Astrocyte (in vitro differentiated cells and primary cell): ENCODE measurements at regions not wholly inside any gene's neighbourhood (a gene's known extent, or its start where the extent isn't known, plus 50 kb on each side); places are given as distances from the start of the nearest gene placed in this dataset.

Source experiments
- EZH2 ChIP-seq: IDR thresholded peaks from 2 replicates; pipeline ENCODE4 v1.6.1; 2012; ENCODE audit warnings: mild to moderate bottlenecking, low read length, inconsistent platforms; ENCODE audit not compliant: insufficient read depth
- TF ChIP-seq, protein P1 (sequence below): IDR thresholded peaks from 2 replicates; pipeline ENCODE4 v1.5.1; 2011; ENCODE audit warnings: low read depth, mild to moderate bottlenecking, inconsistent platforms, low read length, moderate library complexity; ENCODE audit not compliant: insufficient read depth

DNA sequence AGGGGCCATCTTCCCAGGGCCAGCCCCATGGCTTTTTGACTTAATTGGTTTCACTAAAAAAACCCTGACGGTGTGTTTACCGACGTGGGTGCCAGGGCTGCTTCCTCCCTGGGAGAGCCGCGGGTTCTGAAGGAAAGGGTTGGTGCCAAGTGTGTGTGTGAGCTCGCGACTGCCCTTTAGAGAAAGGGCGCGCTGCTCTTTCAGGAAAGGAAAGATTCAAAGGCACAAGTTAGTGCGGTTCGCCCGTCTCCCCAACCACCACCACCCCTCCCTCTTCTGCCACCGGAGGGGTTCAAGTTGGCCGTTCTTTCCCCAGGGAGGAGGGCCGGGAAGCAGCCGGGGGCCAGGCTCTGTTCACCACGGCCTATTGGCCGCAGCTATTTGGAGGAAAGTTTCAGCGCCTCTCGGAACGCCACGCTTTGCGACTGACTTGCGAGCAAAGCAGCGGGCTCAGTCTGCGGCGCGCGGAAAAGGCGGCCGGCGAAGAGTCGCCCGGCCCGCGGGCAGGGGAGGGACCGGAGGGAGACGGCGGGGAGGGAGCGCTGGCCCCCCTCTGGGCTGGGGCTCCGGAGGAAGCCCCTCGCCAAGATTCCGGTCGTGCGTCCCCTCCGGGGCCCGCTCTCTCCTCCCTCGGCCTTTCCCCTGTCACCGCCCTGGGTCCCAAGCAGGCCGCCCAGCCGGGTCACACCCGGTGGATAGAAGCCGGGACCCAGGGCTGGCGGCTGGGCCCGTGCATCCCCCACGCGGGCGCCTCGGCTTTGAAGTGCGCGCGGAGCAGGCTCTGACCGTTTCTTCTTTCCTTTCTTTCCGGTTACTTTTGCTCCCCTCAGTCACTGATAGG lies 165.9 kb upstream of the PPP1R3A start:
- TF ChIP-seq, protein P1, sequence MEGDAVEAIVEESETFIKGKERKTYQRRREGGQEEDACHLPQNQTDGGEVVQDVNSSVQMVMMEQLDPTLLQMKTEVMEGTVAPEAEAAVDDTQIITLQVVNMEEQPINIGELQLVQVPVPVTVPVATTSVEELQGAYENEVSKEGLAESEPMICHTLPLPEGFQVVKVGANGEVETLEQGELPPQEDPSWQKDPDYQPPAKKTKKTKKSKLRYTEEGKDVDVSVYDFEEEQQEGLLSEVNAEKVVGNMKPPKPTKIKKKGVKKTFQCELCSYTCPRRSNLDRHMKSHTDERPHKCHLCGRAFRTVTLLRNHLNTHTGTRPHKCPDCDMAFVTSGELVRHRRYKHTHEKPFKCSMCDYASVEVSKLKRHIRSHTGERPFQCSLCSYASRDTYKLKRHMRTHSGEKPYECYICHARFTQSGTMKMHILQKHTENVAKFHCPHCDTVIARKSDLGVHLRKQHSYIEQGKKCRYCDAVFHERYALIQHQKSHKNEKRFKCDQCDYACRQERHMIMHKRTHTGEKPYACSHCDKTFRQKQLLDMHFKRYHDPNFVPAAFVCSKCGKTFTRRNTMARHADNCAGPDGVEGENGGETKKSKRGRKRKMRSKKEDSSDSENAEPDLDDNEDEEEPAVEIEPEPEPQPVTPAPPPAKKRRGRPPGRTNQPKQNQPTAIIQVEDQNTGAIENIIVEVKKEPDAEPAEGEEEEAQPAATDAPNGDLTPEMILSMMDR: no peak
- peak; percentile 27 for TF ChIP-seq EZH2
